ENCODE measurements at regions not wholly inside any gene's neighbourhood (a gene's known extent, or its start where the extent isn't known, plus 50 kb on each side); places are given as distances from the start of the nearest gene placed in this dataset.

GRCh38 chr6:82775361-82775760 lies 290.3 kb downstream of the UBE3D start (continued):
- no peak for TF ChIP-seq ESRRA (IDR thresholded peaks at IDR 0.05; ENCODE audit: low read length)

DNA sequence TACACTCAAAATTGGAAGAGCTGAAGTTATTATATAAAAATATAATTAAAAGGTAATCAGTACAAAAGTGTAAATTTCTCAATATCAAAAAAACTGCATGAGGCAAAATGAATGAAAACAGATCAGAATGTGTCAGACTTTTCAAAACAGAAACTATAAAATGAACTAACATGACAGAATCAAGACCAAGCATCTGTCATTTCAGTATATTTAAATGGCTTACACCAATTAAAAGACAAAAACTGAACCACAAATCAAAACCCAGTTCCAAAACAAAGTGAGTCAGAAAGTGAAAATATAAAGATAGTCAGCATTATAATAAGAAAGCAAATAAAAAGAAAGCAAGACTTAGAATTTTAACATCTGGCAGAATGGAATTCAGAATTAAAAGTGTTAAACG lies 289.7 kb downstream of the UBE3D start:
- BruUV-seq (replicated peaks), result no TSS peak
- in situ Hi-C loops (cut with MboI) (no loop called here), intact Hi-C loops (cut with micrococcal nuclease; ENCODE audit: unreplicated experiment) (loop anchor here (10.0 kb wide), 1 partner anchor 279 kb away; no protein-coding TSS in a partner anchor)
- no peak; the same call in 2 of the 3 replicates for ATAC-seq
- Histone ChIP-seq H3K27ac (ENCODE audit: control insufficient read depth, insufficient read depth) (no peak overlapping the region), H3K79me2 (ENCODE audit: control insufficient read depth, insufficient read depth, low read length) (no peaks in the 10 kb centered on the region), H3K4me2 (ENCODE audit: control insufficient read depth, insufficient read depth) (no peak overlapping the region), H3K9ac (ENCODE audit: control insufficient read depth, insufficient read depth, low read length) (no peak overlapping the region), H3K9me3 (replicated peaks; ENCODE audit: control insufficient read depth, insufficient read depth, low read length) (no peaks in the 10 kb centered on the region), H3K4me1 (ENCODE audit: control insufficient read depth, insufficient read depth, low read length) (no peaks in the 10 kb centered on the region), H4K20me1 (ENCODE audit: control insufficient read depth, insufficient read depth) (no peaks in the 10 kb centered on the region), H3K36me3 (ENCODE audit: control insufficient read depth in 2 of 2, insufficient read depth in 2 of 2, low read length in 1 of 2) (no peaks in the 10 kb centered on the region), H3K27me3 (replicated peaks in 1 of 2; ENCODE audit: control insufficient read depth in 2 of 2, insufficient read depth in 2 of 2, low read length in 1 of 2) (no peaks in the 10 kb centered on the region), H2AFZ (ENCODE audit: control insufficient read depth, low read depth, low read length) (no peak overlapping the region), H3K4me3 (no peak overlapping the region)
- no peak for FAIRE-seq
- no peak for TF ChIP-seq ZNF622 (IDR thresholded peaks at IDR 0.05)
- TF ChIP-seq BCL11A (IDR thresholded peaks at IDR 0.05; ENCODE audit: low read depth, low read length), result no peak
- peak; percentile 76 for TF ChIP-seq MTA2 (IDR thresholded peaks at IDR 0.05; ENCODE audit: low read depth)
- TF ChIP-seq MEF2A (IDR thresholded peaks at IDR 0.05; ENCODE audit: insufficient read depth, low read depth, low read length), result no peak
- no peak for TF ChIP-seq PAX5 (IDR thresholded peaks at IDR 0.05; ENCODE audit: borderline replicate concordance, low read depth, low read length)
- WGBS (ENCODE audit: insufficient coverage, insufficient replicate concordance, low lambda C conversion rate, missing lambda C conversion rate), result 4% methylated on average over 1 of the region's 1 CpG
- ChIA-PET CTCF (no interaction called here), POLR2A (no interaction called here), RAD21 (ENCODE audit: unreplicated experiment) (no interaction called here), SMC1A (ENCODE audit: uncharacterized antibody, unreplicated experiment) (no interaction called here)
- DNase-seq (ENCODE audit: low read depth, low spot score), result no peak

DNA sequence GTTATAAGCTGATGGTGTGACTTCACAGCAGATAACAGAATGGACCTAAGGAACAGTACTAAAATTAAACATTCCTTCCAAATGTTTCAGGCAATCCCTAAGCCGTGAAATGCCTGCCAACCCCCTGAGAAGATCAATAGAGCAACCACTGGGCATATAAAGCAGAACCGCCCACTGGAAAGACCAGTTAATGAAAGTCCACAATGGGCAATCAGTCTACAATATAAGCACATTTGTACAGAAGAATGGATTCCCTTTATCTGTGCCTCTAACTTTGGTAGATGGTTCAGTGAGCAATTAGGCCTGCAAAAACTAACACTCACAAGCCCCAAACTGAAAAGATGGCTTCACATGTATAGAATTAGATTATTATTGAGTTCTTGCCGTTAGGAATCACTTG lies 286.6 kb downstream of the UBE3D start:
- Histone ChIP-seq H4K20me1 (ENCODE audit: control insufficient read depth, insufficient read depth) (no peaks in the 10 kb centered on the region), H3K9me3 (replicated peaks; ENCODE audit: control insufficient read depth, insufficient read depth, low read length) (no peaks in the 10 kb centered on the region), H3K79me2 (ENCODE audit: control insufficient read depth, insufficient read depth, low read length) (no peaks in the 10 kb centered on the region), H3K36me3 (ENCODE audit: control insufficient read depth in 2 of 2, insufficient read depth in 2 of 2, low read length in 1 of 2) (no peaks in the 10 kb centered on the region), H2AFZ (ENCODE audit: control insufficient read depth, low read depth, low read length) (no peak overlapping the region), H3K4me3 (no peak overlapping the region), H3K27me3 (replicated peaks in 1 of 2; ENCODE audit: control insufficient read depth in 2 of 2, insufficient read depth in 2 of 2, low read length in 1 of 2) (no peaks in the 10 kb centered on the region), H3K4me2 (ENCODE audit: control insufficient read depth, insufficient read depth) (no peak overlapping the region), H3K4me1 (ENCODE audit: control insufficient read depth, insufficient read depth, low read length) (no peaks in the 10 kb centered on the region), H3K27ac (ENCODE audit: control insufficient read depth, insufficient read depth) (no peak overlapping the region), H3K9ac (ENCODE audit: control insufficient read depth, insufficient read depth, low read length) (no peak overlapping the region)
- intact Hi-C loops (cut with micrococcal nuclease; ENCODE audit: unreplicated experiment) (loop anchor here (10.0 kb wide), 1 partner anchor 276 kb away; no protein-coding TSS in a partner anchor), in situ Hi-C loops (cut with MboI) (no loop called here)
- SMC1A ChIA-PET (ENCODE audit: uncharacterized antibody, unreplicated experiment), result no interaction called here
- FAIRE-seq (no peak), ATAC-seq (no peak), DNase-seq (ENCODE audit: low read depth, low spot score) (no peak)
- 34% methylated on average over 3 of the region's 3 CpGs for WGBS (ENCODE audit: insufficient coverage, insufficient replicate concordance, low lambda C conversion rate, missing lambda C conversion rate)
- POLR2A ChIA-PET, result no interaction called here
- RAD21 ChIA-PET (ENCODE audit: unreplicated experiment), result no interaction called here
- no TSS peak for BruUV-seq (replicated peaks)
- CTCF ChIA-PET, result no interaction called here
- no peak for TF ChIP-seq SIX5 (IDR thresholded peaks at IDR 0.05; ENCODE audit: low read depth, low read length, severe bottlenecking)
- TF ChIP-seq, protein P1, sequence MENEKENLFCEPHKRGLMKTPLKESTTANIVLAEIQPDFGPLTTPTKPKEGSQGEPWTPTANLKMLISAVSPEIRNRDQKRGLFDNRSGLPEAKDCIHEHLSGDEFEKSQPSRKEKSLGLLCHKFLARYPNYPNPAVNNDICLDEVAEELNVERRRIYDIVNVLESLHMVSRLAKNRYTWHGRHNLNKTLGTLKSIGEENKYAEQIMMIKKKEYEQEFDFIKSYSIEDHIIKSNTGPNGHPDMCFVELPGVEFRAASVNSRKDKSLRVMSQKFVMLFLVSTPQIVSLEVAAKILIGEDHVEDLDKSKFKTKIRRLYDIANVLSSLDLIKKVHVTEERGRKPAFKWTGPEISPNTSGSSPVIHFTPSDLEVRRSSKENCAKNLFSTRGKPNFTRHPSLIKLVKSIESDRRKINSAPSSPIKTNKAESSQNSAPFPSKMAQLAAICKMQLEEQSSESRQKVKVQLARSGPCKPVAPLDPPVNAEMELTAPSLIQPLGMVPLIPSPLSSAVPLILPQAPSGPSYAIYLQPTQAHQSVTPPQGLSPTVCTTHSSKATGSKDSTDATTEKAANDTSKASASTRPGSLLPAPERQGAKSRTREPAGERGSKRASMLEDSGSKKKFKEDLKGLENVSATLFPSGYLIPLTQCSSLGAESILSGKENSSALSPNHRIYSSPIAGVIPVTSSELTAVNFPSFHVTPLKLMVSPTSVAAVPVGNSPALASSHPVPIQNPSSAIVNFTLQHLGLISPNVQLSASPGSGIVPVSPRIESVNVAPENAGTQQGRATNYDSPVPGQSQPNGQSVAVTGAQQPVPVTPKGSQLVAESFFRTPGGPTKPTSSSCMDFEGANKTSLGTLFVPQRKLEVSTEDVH (IDR thresholded peaks at IDR 0.05; ENCODE audit: low read depth, partially characterized antibody), result no peak
- TF ChIP-seq ATF7 (IDR thresholded peaks at IDR 0.05; ENCODE audit: low read depth), result no peak
- TF ChIP-seq CEBPB (IDR thresholded peaks at IDR 0.05; ENCODE audit: borderline replicate concordance in 1 of 2, low read depth in 2 of 2, low read length in 2 of 2), result no peak
- no peak for TF ChIP-seq ZBTB33 (IDR thresholded peaks at IDR 0.05)
- TF ChIP-seq EGR1 (IDR thresholded peaks at IDR 0.05; ENCODE audit: borderline replicate concordance in 1 of 2, low read depth in 2 of 2, low read length in 2 of 2), result no peak
- no peak for TF ChIP-seq RB1 (IDR thresholded peaks at IDR 0.05; ENCODE audit: borderline replicate concordance)
- no peak for TF ChIP-seq BRCA1 (IDR thresholded peaks at IDR 0.05; ENCODE audit: low read depth, low read length)
